ENCODE measurements at regions not wholly inside any gene's neighbourhood (a gene's known extent, or its start where the extent isn't known, plus 50 kb on each side); places are given as distances from the start of the nearest gene placed in this dataset.

GRCh38 chr4:138957302-138957701 is 58.3 kb upstream of the NOCT start:
- H3K27ac ChIP-seq: no peak overlapping the region
- TF ChIP-seq CTCF (conservative IDR thresholded peaks at IDR 0.05): no peak

GRCh38 chr4:138954428-138954827 is 61.2 kb upstream of the NOCT start:
- TF ChIP-seq CTCF (conservative IDR thresholded peaks at IDR 0.05): no peak
- no peak overlapping the region for H3K27ac ChIP-seq

- no peak overlapping the region for H3K27ac ChIP-seq
- no peak for TF ChIP-seq CTCF (conservative IDR thresholded peaks at IDR 0.05)
These were observed 61.6 kb upstream of the NOCT start for GRCh38 chr4:138953961-138954371.

- no peak for TF ChIP-seq CTCF (conservative IDR thresholded peaks at IDR 0.05)
- H3K27ac ChIP-seq: no peak overlapping the region
These were observed 63.2 kb upstream of the NOCT start for GRCh38 chr4:138952411-138952810.

GRCh38 chr4:138951764-138952163 is 63.8 kb upstream of the NOCT start:
- no peak overlapping the region for H3K27ac ChIP-seq
- no peak for TF ChIP-seq CTCF (conservative IDR thresholded peaks at IDR 0.05)

- H3K27ac ChIP-seq: no peak overlapping the region
- TF ChIP-seq CTCF (conservative IDR thresholded peaks at IDR 0.05): no peak
These were observed 65.7 kb upstream of the NOCT start for GRCh38 chr4:138949866-138950265.

- H3K27ac ChIP-seq: no peak overlapping the region
- no peak for TF ChIP-seq CTCF (conservative IDR thresholded peaks at IDR 0.05)
These were observed 66.7 kb upstream of the NOCT start for GRCh38 chr4:138948918-138949317.

- no peak for TF ChIP-seq CTCF (conservative IDR thresholded peaks at IDR 0.05)
- H3K27ac ChIP-seq: no peak overlapping the region
These were observed 69.3 kb upstream of the NOCT start for GRCh38 chr4:138946306-138946705.

Data from VCaP (cell line).